IPS-18a (cell line): ENCODE measurements at regions not wholly inside any gene's neighbourhood (a gene's known extent, or its start where the extent isn't known, plus 50 kb on each side); places are given as distances from the start of the nearest gene placed in this dataset.

Source experiments
- H3K27ac ChIP-seq: one replicate; pipeline ENCODE4 v1.5.1; 2013; ENCODE audit warnings: low read length
- H3K27me3 ChIP-seq: one replicate; pipeline ENCODE4 v1.6.1; 2013; ENCODE audit warnings: mild to moderate bottlenecking, low read length; ENCODE audit not compliant: control insufficient read depth, insufficient read depth
- H3K36me3 ChIP-seq: one replicate; pipeline ENCODE4 v1.6.1; 2013; ENCODE audit warnings: low read depth, low read length; ENCODE audit not compliant: control insufficient read depth
- H3K4me1 ChIP-seq: one replicate; pipeline ENCODE4 v1.6.1; 2013; ENCODE audit warnings: low read depth, low read length; ENCODE audit not compliant: control insufficient read depth
- H3K4me3 ChIP-seq: one replicate; pipeline ENCODE4 v1.5.1; 2013; ENCODE audit warnings: low read length
- H3K9ac ChIP-seq: one replicate; pipeline ENCODE4 v1.6.1; 2013; ENCODE audit warnings: mild to moderate bottlenecking, low read length, moderate library complexity
- H3K9me3 ChIP-seq: one replicate; pipeline ENCODE4 v1.6.1; 2013; ENCODE audit warnings: low read depth, low read length; ENCODE audit not compliant: control insufficient read depth

DNA sequence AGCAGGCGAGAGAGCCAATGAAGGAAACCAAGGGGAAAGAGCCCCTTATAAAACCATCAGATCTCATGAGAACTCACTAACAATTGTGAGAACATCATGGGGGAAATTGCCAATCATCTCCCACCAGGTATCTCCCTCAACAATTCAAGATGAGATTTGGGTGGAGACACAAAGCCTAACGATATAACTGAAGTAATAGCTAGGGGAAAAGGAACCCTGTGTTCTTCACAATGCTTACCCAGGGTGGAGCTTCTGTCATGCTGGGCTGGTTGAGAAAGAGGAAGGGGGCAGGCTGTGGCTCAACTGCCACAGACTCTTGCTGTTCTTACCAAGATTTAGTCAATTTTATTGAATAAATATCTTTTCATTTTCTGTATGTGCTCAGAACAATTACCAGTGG is 392.1 kb upstream of the HS6ST1 start:
- Histone ChIP-seq H3K9ac (no peak overlapping the region), H3K36me3 (no peaks in the 10 kb centered on the region), H3K27me3 (no peaks in the 10 kb centered on the region), H3K27ac (no peak overlapping the region), H3K4me1 (no peaks in the 10 kb centered on the region), H3K4me3 (no peak overlapping the region), H3K9me3 (peaks cover 4% of the 10 kb centered on the region)

- no peak overlapping the region for H3K27ac ChIP-seq
These were observed 395.6 kb upstream of the HS6ST1 start for GRCh38 chr2:128714285-128714684.

DNA sequence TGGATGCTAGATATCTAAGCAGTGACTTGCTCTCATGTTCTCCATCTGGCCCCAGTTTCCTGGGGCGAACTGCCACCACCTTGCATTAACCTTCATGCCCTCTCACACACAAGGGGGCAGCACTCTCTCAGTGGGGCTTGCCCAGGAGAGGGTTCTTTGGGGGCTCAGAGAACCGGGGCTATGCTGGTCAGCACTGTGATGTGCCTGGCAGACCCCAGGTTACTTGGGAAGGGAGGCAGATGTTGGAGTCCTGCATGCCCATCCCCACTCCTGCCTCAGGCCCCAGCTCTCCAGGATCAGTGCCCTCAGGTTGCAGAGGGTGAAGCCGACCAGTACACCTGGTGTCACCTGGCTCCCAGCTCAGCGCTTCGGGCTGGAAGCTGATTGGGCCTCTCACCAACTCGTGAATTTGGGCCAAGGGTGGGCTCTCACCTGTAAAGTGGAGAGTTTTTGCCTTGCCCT is 396.2 kb upstream of the HS6ST1 start:
- no peaks in the 10 kb centered on the region for H3K36me3 ChIP-seq
- H3K27me3 ChIP-seq, result no peaks in the 10 kb centered on the region
- H3K9ac ChIP-seq, result no peak overlapping the region
- no peak overlapping the region for H3K27ac ChIP-seq
- H3K9me3 ChIP-seq, result no peaks in the 10 kb centered on the region
- H3K4me1 ChIP-seq, result no peaks in the 10 kb centered on the region
- no peak overlapping the region for H3K4me3 ChIP-seq

More at GRCh38 chr2:128714285-128714684, 395.6 kb upstream of the HS6ST1 start:
- Histone ChIP-seq H3K27me3 (no peaks in the 10 kb centered on the region), H3K36me3 (no peaks in the 10 kb centered on the region), H3K4me3 (no peak overlapping the region), H3K9ac (no peak overlapping the region), H3K4me1 (no peaks in the 10 kb centered on the region), H3K9me3 (no peaks in the 10 kb centered on the region)

DNA sequence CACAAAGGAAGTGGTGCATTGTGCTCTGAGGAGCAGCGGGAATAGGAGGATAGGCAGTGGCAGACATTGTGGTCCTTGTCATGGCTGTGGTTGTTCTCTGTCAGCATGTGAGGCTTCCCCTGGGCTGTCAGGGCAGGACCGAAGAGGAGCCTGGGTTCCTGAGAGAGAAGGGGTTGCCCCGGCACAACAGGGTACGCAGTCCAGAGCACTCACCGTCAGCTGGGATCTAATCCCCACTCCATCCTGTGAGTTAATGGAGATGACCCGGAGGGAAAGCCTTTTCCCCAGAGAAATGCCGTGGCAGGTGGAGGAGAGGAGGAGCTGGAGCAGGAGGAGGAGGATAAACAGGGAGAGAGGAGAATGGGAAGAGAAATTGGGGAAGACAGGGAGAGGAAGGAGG is 396.7 kb upstream of the HS6ST1 start:
- Histone ChIP-seq H3K9ac (no peak overlapping the region), H3K36me3 (no peaks in the 10 kb centered on the region), H3K4me1 (no peaks in the 10 kb centered on the region), H3K27ac (no peak overlapping the region), H3K9me3 (no peaks in the 10 kb centered on the region), H3K27me3 (no peaks in the 10 kb centered on the region), H3K4me3 (no peak overlapping the region)

DNA sequence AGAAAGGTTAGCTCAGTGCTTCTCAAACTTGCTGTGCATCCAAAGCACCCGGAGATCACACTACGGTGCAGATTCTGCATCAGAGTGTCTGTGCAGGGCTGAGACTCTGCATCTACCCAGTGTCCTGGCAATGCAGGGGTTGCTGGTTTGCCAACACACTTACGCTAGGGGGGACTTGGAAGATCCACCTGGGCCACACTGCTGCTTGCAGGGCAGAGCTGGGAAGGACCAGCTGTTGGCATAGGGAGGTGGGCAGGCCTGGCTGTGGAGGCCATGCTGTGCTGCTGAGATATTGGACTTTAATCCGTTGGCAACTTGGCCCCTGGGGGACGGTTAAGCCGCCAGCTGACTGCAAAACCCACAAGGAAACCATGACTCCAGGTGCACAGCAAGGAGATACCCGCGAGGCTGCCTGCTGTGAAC is 397.6 kb upstream of the HS6ST1 start:
- Histone ChIP-seq H3K27ac (no peak overlapping the region), H3K36me3 (no peaks in the 10 kb centered on the region), H3K4me3 (no peak overlapping the region), H3K27me3 (no peaks in the 10 kb centered on the region), H3K4me1 (no peaks in the 10 kb centered on the region), H3K9ac (no peak overlapping the region), H3K9me3 (no peaks in the 10 kb centered on the region)

GRCh38 chr2:128717758-128718710 is 399.4 kb upstream of the HS6ST1 start:
- H3K36me3 ChIP-seq, result no peaks in the 10 kb centered on the region
- no peak overlapping the region for H3K9ac ChIP-seq

GRCh38 chr2:128720080-128721022 is 401.7 kb upstream of the HS6ST1 start:
- no peak overlapping the region for H3K4me3 ChIP-seq
- H3K9me3 ChIP-seq, result no peaks in the 10 kb centered on the region
- H3K9ac ChIP-seq, result no peak overlapping the region
- no peaks in the 10 kb centered on the region for H3K36me3 ChIP-seq
- H3K27ac ChIP-seq, result no peak overlapping the region
- no peaks in the 10 kb centered on the region for H3K27me3 ChIP-seq
- peaks cover 8% of the 10 kb centered on the region for H3K4me1 ChIP-seq

More at GRCh38 chr2:128717758-128718710, 399.4 kb upstream of the HS6ST1 start:
- Histone ChIP-seq H3K4me1 (peaks cover 8% of the 10 kb centered on the region), H3K27ac (no peak overlapping the region), H3K9me3 (no peaks in the 10 kb centered on the region), H3K27me3 (no peaks in the 10 kb centered on the region), H3K4me3 (no peak overlapping the region)

DNA sequence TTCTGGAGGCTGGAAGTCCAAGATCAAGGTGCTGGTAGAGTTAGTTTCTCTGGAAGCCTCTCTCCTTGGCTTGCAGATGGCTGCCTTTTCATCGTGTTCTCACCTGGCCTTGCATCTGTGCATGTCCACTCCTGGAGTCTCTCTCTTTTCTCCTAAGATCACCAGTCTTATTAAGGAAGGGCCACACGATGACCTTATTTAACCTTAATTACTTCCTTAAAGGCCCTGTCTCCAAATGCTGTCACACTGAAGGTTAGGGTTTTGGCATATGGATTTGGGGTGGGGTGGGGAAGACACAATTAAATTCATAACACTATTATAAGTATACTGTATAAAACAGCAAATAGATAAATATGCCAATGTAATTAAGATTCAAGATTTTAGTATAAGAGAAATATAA is 402.4 kb upstream of the HS6ST1 start:
- H3K4me1 ChIP-seq, result peaks cover 8% of the 10 kb centered on the region
- no peak overlapping the region for H3K9ac ChIP-seq
- H3K9me3 ChIP-seq, result no peaks in the 10 kb centered on the region
- no peaks in the 10 kb centered on the region for H3K36me3 ChIP-seq
- H3K27me3 ChIP-seq, result no peaks in the 10 kb centered on the region
- no peak overlapping the region for H3K27ac ChIP-seq
- H3K4me3 ChIP-seq, result no peak overlapping the region

- Histone ChIP-seq H3K4me3 (no peak overlapping the region), H3K9me3 (no peaks in the 10 kb centered on the region), H3K27ac (no peak overlapping the region), H3K9ac (no peak overlapping the region), H3K27me3 (no peaks in the 10 kb centered on the region), H3K4me1 (peaks cover 8% of the 10 kb centered on the region), H3K36me3 (no peaks in the 10 kb centered on the region)
These were observed 403.8 kb upstream of the HS6ST1 start for GRCh38 chr2:128722489-128722888.

- Histone ChIP-seq H3K4me1 (peaks cover 8% of the 10 kb centered on the region), H3K27me3 (no peaks in the 10 kb centered on the region), H3K36me3 (no peaks in the 10 kb centered on the region), H3K4me3 (no peak overlapping the region), H3K9ac (no peak overlapping the region), H3K9me3 (no peaks in the 10 kb centered on the region), H3K27ac (no peak overlapping the region)
These were observed 405.9 kb upstream of the HS6ST1 start for GRCh38 chr2:128724547-128724946.

- Histone ChIP-seq H3K4me1 (peaks cover 8% of the 10 kb centered on the region), H3K27me3 (no peaks in the 10 kb centered on the region), H3K9ac (no peak overlapping the region), H3K36me3 (no peaks in the 10 kb centered on the region), H3K27ac (no peak overlapping the region), H3K9me3 (no peaks in the 10 kb centered on the region), H3K4me3 (no peak overlapping the region)
These were observed 406.3 kb upstream of the HS6ST1 start for GRCh38 chr2:128724972-128725371.
